GM18873 (cell line): ENCODE measurements at regions not wholly inside any gene's neighbourhood (a gene's known extent, or its start where the extent isn't known, plus 50 kb on each side); places are given as distances from the start of the nearest gene placed in this dataset.

Experiments used
- ATAC-seq: cut with Tn5 transposase; IDR thresholded peaks from one replicate; pipeline ENCODE4 v1.9.1; 2021; ENCODE audit warnings: mild to moderate bottlenecking, moderate library complexity, moderate number of reproducible peaks; ENCODE audit not compliant: unreplicated experiment, low FRiP score

GRCh38 chr11:11084337-11084736, 226.5 kb upstream of the ZBED5 start:
- ATAC-seq, result no peak

- ATAC-seq, result no peak
These were observed 225.6 kb upstream of the ZBED5 start for GRCh38 chr11:11083441-11083840.

- no peak for ATAC-seq
These were observed 224.8 kb upstream of the ZBED5 start for GRCh38 chr11:11082646-11083045.

GRCh38 chr11:11081776-11082175, 223.9 kb upstream of the ZBED5 start:
- ATAC-seq, result no peak

- no peak for ATAC-seq
These were observed 223.4 kb upstream of the ZBED5 start for GRCh38 chr11:11081288-11081687.

GRCh38 chr11:11078344-11079086, 220.7 kb upstream of the ZBED5 start:
- ATAC-seq, result no peak

GRCh38 chr11:11077898-11078297, 220.0 kb upstream of the ZBED5 start:
- ATAC-seq, result no peak

- ATAC-seq, result no peak
These were observed 219.0 kb upstream of the ZBED5 start for GRCh38 chr11:11076879-11077278.

GRCh38 chr11:11076276-11076675, 218.4 kb upstream of the ZBED5 start:
- ATAC-seq, result no peak

GRCh38 chr11:11075515-11076171, 217.8 kb upstream of the ZBED5 start:
- ATAC-seq, result no peak

GRCh38 chr11:11074686-11075335, 217.0 kb upstream of the ZBED5 start:
- ATAC-seq, result no peak

- ATAC-seq, result no peak
These were observed 216.1 kb upstream of the ZBED5 start for GRCh38 chr11:11073996-11074395.

GRCh38 chr11:11072067-11072466, 214.2 kb upstream of the ZBED5 start:
- ATAC-seq, result no peak

- no peak for ATAC-seq
These were observed 213.6 kb upstream of the ZBED5 start for GRCh38 chr11:11071486-11071885.

- no peak for ATAC-seq
These were observed 213.1 kb upstream of the ZBED5 start for GRCh38 chr11:11070976-11071375.

GRCh38 chr11:11069841-11070835, 212.3 kb upstream of the ZBED5 start:
- ATAC-seq, result no peak

- no peak for ATAC-seq
These were observed 210.3 kb upstream of the ZBED5 start for GRCh38 chr11:11068113-11068512.

GRCh38 chr11:11065396-11065795, 207.5 kb upstream of the ZBED5 start:
- no peak for ATAC-seq

GRCh38 chr11:11057472-11057854, 199.6 kb upstream of the ZBED5 start:
- ATAC-seq, result no peak

- ATAC-seq, result no peak
These were observed 199.1 kb upstream of the ZBED5 start for GRCh38 chr11:11056749-11057471.
